ENCODE measurements at regions not wholly inside any gene's neighbourhood (a gene's known extent, or its start where the extent isn't known, plus 50 kb on each side); places are given as distances from the start of the nearest gene placed in this dataset.

DNA sequence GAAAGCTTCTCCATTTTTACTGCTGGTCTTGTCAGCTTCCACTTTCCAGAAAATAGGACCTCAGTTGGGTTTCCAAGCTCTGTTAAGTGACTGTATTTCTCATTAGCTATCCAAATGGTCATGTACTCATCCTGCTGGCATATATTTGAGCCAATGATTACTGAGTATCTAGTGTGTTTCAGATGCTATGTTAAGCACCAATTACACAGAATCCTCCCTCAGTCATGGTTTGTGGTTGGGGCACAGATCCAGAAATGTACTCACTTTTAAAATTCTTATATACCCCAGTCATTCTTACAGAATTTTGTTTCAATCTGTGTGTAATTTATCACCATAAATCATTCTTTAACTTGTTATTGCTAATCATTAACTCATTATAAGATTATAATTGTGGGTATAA is 362.3 kb upstream of the MTPN start:
- H3K27ac ChIP-seq = no peak overlapping the region
- no peaks in the 10 kb centered on the region for H3K9me3 ChIP-seq
- intact Hi-C loops (cut with DNase I; ENCODE audit: low total_unique reads) = no loop called here
- no peak for DNase-seq
- H3K4me3 ChIP-seq = no peak overlapping the region
- no peaks in the 10 kb centered on the region for H3K36me3 ChIP-seq
- H3K4me1 ChIP-seq = no peaks in the 10 kb centered on the region
- H3K27me3 ChIP-seq (replicated peaks in 1 of 7) = no peaks in the 10 kb centered on the region
- TF ChIP-seq POLR2AphosphoS5 (IDR thresholded peaks at IDR 0.05) (no peak), POLR2A (IDR thresholded peaks at IDR 0.05) (no peak)
- TF ChIP-seq, protein P1, sequence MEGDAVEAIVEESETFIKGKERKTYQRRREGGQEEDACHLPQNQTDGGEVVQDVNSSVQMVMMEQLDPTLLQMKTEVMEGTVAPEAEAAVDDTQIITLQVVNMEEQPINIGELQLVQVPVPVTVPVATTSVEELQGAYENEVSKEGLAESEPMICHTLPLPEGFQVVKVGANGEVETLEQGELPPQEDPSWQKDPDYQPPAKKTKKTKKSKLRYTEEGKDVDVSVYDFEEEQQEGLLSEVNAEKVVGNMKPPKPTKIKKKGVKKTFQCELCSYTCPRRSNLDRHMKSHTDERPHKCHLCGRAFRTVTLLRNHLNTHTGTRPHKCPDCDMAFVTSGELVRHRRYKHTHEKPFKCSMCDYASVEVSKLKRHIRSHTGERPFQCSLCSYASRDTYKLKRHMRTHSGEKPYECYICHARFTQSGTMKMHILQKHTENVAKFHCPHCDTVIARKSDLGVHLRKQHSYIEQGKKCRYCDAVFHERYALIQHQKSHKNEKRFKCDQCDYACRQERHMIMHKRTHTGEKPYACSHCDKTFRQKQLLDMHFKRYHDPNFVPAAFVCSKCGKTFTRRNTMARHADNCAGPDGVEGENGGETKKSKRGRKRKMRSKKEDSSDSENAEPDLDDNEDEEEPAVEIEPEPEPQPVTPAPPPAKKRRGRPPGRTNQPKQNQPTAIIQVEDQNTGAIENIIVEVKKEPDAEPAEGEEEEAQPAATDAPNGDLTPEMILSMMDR (IDR thresholded peaks at IDR 0.05 in 8 of 11, conservative IDR thresholded peaks at IDR 0.05 in 3 of 11) = no peak

DNA sequence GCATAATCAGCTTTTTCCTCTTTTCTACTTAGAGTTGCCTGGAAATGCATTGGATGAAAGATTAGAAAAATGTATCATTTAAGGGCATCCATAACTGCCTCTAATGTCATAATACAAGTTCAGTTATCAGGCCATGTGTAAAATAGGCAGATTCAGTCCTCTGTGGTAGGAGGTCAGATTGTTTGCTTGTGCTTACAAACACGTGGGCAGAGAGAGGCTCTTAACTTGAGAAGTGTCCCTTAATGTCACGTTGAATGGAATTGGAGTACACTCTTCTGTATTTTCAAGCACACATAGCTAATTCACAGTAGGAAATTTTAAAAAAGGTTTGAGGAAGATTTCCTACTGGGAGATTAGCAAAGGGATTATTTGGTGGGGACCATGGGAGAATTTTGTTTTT is 359.8 kb upstream of the MTPN start:
- Histone ChIP-seq H3K9me3 (no peaks in the 10 kb centered on the region), H3K4me1 (no peaks in the 10 kb centered on the region), H3K36me3 (no peaks in the 10 kb centered on the region), H3K27me3 (replicated peaks in 1 of 7) (no peaks in the 10 kb centered on the region), H3K4me3 (no peak overlapping the region), H3K27ac (no peak overlapping the region)
- WGBS, 5 donors = 42 to 66% (median 57%) methylated on average over 2 of the region's 2 CpGs
- no peak for DNase-seq
- intact Hi-C loops (cut with DNase I; ENCODE audit: low total_unique reads) = no loop called here
- TF ChIP-seq, protein P1 (IDR thresholded peaks at IDR 0.05 in 8 of 11, conservative IDR thresholded peaks at IDR 0.05 in 3 of 11) = no peak
- TF ChIP-seq POLR2A (IDR thresholded peaks at IDR 0.05) (no peak), POLR2AphosphoS5 (IDR thresholded peaks at IDR 0.05) (no peak)

DNA sequence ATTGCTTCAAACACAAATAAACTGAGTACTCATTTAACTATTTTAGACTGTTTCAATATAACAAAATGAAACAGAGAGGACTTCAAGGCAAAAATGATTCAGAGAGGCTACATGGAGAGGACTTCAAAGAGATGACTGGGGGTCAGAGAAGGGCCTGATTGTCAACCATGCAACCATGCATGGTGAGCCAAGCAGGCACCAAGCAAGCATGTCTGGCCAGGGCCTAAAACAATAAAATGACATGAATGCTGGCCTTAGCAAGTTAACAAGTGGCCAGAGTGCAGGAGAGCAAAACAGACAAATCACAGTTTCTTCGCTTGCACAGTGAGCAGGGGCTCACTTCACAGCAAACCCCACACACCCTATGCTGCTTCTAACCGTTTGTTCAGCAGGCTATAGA is 356.5 kb upstream of the MTPN start:
- Histone ChIP-seq H3K4me3 (no peak overlapping the region), H3K27me3 (replicated peaks in 1 of 7) (no peaks in the 10 kb centered on the region), H3K4me1 (no peaks in the 10 kb centered on the region), H3K36me3 (no peaks in the 10 kb centered on the region), H3K27ac (no peak overlapping the region), H3K9me3 (no peaks in the 10 kb centered on the region)
- 76 to 82% (median 79%) methylated on average over 2 of the region's 2 CpGs for WGBS, 5 donors
- DNase-seq = no peak
- TF ChIP-seq POLR2A (IDR thresholded peaks at IDR 0.05) (no peak), POLR2AphosphoS5 (IDR thresholded peaks at IDR 0.05) (no peak)
- TF ChIP-seq, protein P1 (IDR thresholded peaks at IDR 0.05 in 8 of 11, conservative IDR thresholded peaks at IDR 0.05 in 3 of 11) = no peak
- intact Hi-C loops (cut with DNase I; ENCODE audit: low total_unique reads) = no loop called here

DNA sequence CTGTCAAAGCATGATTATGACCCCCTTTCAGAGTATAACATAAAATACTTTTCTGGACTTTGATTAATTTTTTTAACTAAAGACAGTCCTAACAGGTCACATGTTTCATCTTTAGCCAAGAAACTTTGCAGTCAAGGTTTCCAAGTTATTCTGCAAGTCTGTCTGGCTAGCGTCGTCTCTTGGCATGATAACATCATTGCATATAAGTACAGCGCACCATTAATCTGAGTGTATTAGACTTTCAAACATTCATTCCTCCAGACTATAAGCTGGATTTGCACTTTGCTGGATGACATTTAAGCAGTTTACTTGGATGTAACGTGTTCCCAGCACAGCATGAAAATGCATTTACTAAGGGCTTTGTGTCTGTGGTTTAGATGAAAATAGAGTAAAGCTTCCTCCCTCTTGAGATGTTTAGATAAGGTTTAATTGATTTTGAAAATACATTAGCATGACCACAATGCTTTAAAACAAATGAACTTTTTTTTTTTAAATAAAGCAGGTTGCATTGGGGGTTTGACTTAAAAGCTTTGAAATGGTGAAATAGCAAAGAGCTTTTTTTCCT is 349.0 kb upstream of the MTPN start:
- no peak overlapping the region for H3K4me3 ChIP-seq
- no peaks in the 10 kb centered on the region for H3K4me1 ChIP-seq
- peaks cover 0 to 11% (median 0%) of the 10 kb centered on the region in 8 donors for H3K9me3 ChIP-seq
- TF ChIP-seq POLR2A (IDR thresholded peaks at IDR 0.05) = no peak
- H3K27ac ChIP-seq = no peak overlapping the region
- intact Hi-C loops (cut with DNase I; ENCODE audit: low total_unique reads) = no loop called here
- no peak for DNase-seq
- WGBS, 5 donors = 62 to 73% (median 66%) methylated on average over 4 of the region's 4 CpGs
- H3K36me3 ChIP-seq = no peaks in the 10 kb centered on the region
- no peaks in the 10 kb centered on the region for H3K27me3 ChIP-seq (replicated peaks in 1 of 7)

DNA sequence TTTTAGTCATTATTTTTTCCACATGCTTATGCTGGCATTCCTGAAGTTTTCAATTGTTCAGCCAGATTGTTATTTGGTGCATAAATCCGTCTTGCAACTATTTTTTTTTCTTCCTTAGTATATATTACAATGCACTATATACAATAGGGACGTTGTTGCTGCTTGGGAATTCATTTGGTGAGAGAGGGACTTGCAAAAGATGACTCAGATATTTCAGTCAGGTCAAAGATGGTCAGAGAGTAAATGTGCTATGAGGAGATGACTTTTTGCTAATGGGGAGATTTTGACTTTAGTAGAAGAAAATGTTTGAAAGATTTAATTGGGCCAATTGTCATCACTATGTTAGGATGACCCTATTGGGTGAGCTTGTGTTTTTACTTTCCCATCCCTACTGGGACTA is 348.4 kb upstream of the MTPN start:
- intact Hi-C loops (cut with DNase I; ENCODE audit: low total_unique reads) = no loop called here
- Histone ChIP-seq H3K27me3 (replicated peaks in 1 of 7) (no peaks in the 10 kb centered on the region), H3K27ac (no peak overlapping the region), H3K4me1 (no peaks in the 10 kb centered on the region), H3K36me3 (no peaks in the 10 kb centered on the region), H3K4me3 (no peak overlapping the region), H3K9me3 (peaks cover 0 to 15% (median 0%) of the 10 kb centered on the region in 8 donors)
- DNase-seq = no peak
- WGBS, 5 donors = 35 to 61% (median 48%) methylated on average over 2 of the region's 2 CpGs
- TF ChIP-seq, protein P1 (IDR thresholded peaks at IDR 0.05 in 8 of 11, conservative IDR thresholded peaks at IDR 0.05 in 3 of 11) = no peak
- TF ChIP-seq POLR2A (IDR thresholded peaks at IDR 0.05) (no peak), POLR2AphosphoS5 (IDR thresholded peaks at IDR 0.05) (no peak)
